ENCODE measurements at regions not wholly inside any gene's neighbourhood (a gene's known extent, or its start where the extent isn't known, plus 50 kb on each side); places are given as distances from the start of the nearest gene placed in this dataset.

DNA sequence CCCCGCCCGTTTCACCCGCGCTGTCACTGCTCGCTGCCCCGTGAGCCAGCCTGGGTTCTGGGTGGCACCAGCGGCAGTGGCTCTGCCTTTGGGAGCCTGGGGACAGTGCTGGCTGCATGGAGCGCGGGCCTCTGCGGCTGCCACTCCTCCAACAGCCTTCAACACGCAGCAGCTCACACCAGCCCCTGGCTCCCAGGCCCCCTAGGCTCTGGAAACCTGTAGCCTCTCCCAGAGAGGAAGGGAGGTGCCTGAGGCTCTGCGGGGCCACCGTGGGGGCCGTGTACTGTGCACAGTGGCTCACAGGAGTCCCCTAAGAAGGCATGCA, 163.9 kb upstream of the AFDN start:
- H3K27me3 ChIP-seq (ENCODE audit: control insufficient read depth, extremely low read depth, insufficient read depth, low read length): no peaks in the 10 kb centered on the region

GRCh38 chr6:167663316-167663715, 163.4 kb upstream of the AFDN start:
- no peaks in the 10 kb centered on the region for H3K4me1 ChIP-seq (ENCODE audit: control insufficient read depth, extremely low read depth, insufficient read depth, low read length)
- no peaks in the 10 kb centered on the region for H3K27me3 ChIP-seq (ENCODE audit: control insufficient read depth, extremely low read depth, insufficient read depth, low read length)
- H4K20me1 ChIP-seq (ENCODE audit: control insufficient read depth, extremely low read depth, insufficient read depth, low read length): no peaks in the 10 kb centered on the region
- no peak overlapping the region for H3K27ac ChIP-seq (ENCODE audit: control insufficient read depth, insufficient read depth, low read length)
- no peaks in the 10 kb centered on the region for H3K36me3 ChIP-seq (ENCODE audit: control insufficient read depth in 2 of 2, extremely low read depth in 1 of 2, insufficient read depth in 2 of 2, low read length in 2 of 2)
- no peak overlapping the region for H3K4me3 ChIP-seq (ENCODE audit: control insufficient read depth in 2 of 3, extremely low read depth in 1 of 3, insufficient read depth in 2 of 3, low read depth in 1 of 3, low read length in 3 of 3)
- no peak for TF ChIP-seq EZH2 (IDR thresholded peaks at IDR 0.05; ENCODE audit: low read length)
- TF ChIP-seq, protein P1, sequence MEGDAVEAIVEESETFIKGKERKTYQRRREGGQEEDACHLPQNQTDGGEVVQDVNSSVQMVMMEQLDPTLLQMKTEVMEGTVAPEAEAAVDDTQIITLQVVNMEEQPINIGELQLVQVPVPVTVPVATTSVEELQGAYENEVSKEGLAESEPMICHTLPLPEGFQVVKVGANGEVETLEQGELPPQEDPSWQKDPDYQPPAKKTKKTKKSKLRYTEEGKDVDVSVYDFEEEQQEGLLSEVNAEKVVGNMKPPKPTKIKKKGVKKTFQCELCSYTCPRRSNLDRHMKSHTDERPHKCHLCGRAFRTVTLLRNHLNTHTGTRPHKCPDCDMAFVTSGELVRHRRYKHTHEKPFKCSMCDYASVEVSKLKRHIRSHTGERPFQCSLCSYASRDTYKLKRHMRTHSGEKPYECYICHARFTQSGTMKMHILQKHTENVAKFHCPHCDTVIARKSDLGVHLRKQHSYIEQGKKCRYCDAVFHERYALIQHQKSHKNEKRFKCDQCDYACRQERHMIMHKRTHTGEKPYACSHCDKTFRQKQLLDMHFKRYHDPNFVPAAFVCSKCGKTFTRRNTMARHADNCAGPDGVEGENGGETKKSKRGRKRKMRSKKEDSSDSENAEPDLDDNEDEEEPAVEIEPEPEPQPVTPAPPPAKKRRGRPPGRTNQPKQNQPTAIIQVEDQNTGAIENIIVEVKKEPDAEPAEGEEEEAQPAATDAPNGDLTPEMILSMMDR (optimal IDR thresholded peaks at IDR 0.05 in 1 of 3, IDR thresholded peaks at IDR 0.05 in 1 of 3, conservative IDR thresholded peaks at IDR 0.05 in 1 of 3; ENCODE audit: extremely low read depth in 1 of 3, insufficient read depth in 2 of 3, low read length in 3 of 3): no peak
- H3K9ac ChIP-seq (ENCODE audit: control insufficient read depth, extremely low read depth, insufficient read depth, low read length): no peak overlapping the region
- no peak overlapping the region for H3K4me2 ChIP-seq (ENCODE audit: control insufficient read depth, extremely low read depth, insufficient read depth, low read depth, low read length)
- DNase-seq (ENCODE audit: low read depth, low spot score) (no peak), FAIRE-seq (no peak)
- dilution Hi-C loops (cut with MboI; ENCODE audit: extremely low pct_ligation_motif_present, low sequenced_read_pairs): no loop called here
- no peaks in the 10 kb centered on the region for H3K9me3 ChIP-seq (ENCODE audit: control insufficient read depth, low read depth, low read length)
- no peaks in the 10 kb centered on the region for H3K79me2 ChIP-seq (ENCODE audit: control insufficient read depth, insufficient read depth, low read length)
- H3K9me1 ChIP-seq (ENCODE audit: control insufficient read depth, extremely low read depth, insufficient read depth, low read length): no peaks in the 10 kb centered on the region
- no peak overlapping the region for H2AFZ ChIP-seq (ENCODE audit: control insufficient read depth, low read length)

More for the DNA sequence above, 163.9 kb upstream of the AFDN start:
- H3K4me2 ChIP-seq (ENCODE audit: control insufficient read depth, extremely low read depth, insufficient read depth, low read depth, low read length): no peak overlapping the region
- no peak for FAIRE-seq
- no peaks in the 10 kb centered on the region for H3K36me3 ChIP-seq (ENCODE audit: control insufficient read depth in 2 of 2, extremely low read depth in 1 of 2, insufficient read depth in 2 of 2, low read length in 2 of 2)
- dilution Hi-C loops (cut with MboI; ENCODE audit: extremely low pct_ligation_motif_present, low sequenced_read_pairs): no loop called here
- no peak overlapping the region for H3K9ac ChIP-seq (ENCODE audit: control insufficient read depth, extremely low read depth, insufficient read depth, low read length)
- H3K79me2 ChIP-seq (ENCODE audit: control insufficient read depth, insufficient read depth, low read length): no peaks in the 10 kb centered on the region
- no peaks in the 10 kb centered on the region for H3K9me1 ChIP-seq (ENCODE audit: control insufficient read depth, extremely low read depth, insufficient read depth, low read length)
- H4K20me1 ChIP-seq (ENCODE audit: control insufficient read depth, extremely low read depth, insufficient read depth, low read length): no peaks in the 10 kb centered on the region
- no peaks in the 10 kb centered on the region for H3K4me1 ChIP-seq (ENCODE audit: control insufficient read depth, extremely low read depth, insufficient read depth, low read length)
- TF ChIP-seq, protein P1 (optimal IDR thresholded peaks at IDR 0.05 in 1 of 3, IDR thresholded peaks at IDR 0.05 in 1 of 3, conservative IDR thresholded peaks at IDR 0.05 in 1 of 3; ENCODE audit: extremely low read depth in 1 of 3, insufficient read depth in 2 of 3, low read length in 3 of 3): no peak
- no peak for TF ChIP-seq EZH2 (IDR thresholded peaks at IDR 0.05; ENCODE audit: low read length)
- H3K9me3 ChIP-seq (ENCODE audit: control insufficient read depth, low read depth, low read length): no peaks in the 10 kb centered on the region
- no peak overlapping the region for H3K27ac ChIP-seq (ENCODE audit: control insufficient read depth, insufficient read depth, low read length)
- DNase-seq (ENCODE audit: low read depth, low spot score): no peak
- no peak overlapping the region for H3K4me3 ChIP-seq (ENCODE audit: control insufficient read depth in 2 of 3, extremely low read depth in 1 of 3, insufficient read depth in 2 of 3, low read depth in 1 of 3, low read length in 3 of 3)
- no peak overlapping the region for H2AFZ ChIP-seq (ENCODE audit: control insufficient read depth, low read length)

Measured in keratinocyte (primary cell).